NCI-H2029 treated with DMSO at 0.1 percent for 48 hours (cell line): ENCODE measurements at regions not wholly inside any gene's neighbourhood (a gene's known extent, or its start where the extent isn't known, plus 50 kb on each side); places are given as distances from the start of the nearest gene placed in this dataset.

Experiments used
- DNase-seq: peaks from one replicate; lab custom pipeline; 2025; lab: John Stamatoyannopoulos, UW

GRCh38 chr3:73296859-73297258, 235.4 kb downstream of the EBLN2 start:
- DNase-seq: no peak

- DNase-seq: no peak
These were observed 237.1 kb downstream of the EBLN2 start for GRCh38 chr3:73298243-73299183.

GRCh38 chr3:73299184-73299691, 237.8 kb downstream of the EBLN2 start:
- DNase-seq: no peak

- no peak for DNase-seq
These were observed 252.9 kb downstream of the EBLN2 start for GRCh38 chr3:73314151-73314951.

GRCh38 chr3:73315706-73316105, 254.2 kb downstream of the EBLN2 start:
- no peak for DNase-seq

GRCh38 chr3:73319179-73319769, 257.8 kb downstream of the EBLN2 start:
- no peak for DNase-seq

- DNase-seq: no peak
These were observed 260.0 kb downstream of the EBLN2 start for GRCh38 chr3:73321286-73321999.

GRCh38 chr3:73324203-73325155, 263.0 kb downstream of the EBLN2 start:
- no peak for DNase-seq

- DNase-seq: no peak
These were observed 264.9 kb downstream of the EBLN2 start for GRCh38 chr3:73326396-73326795.

- no peak for DNase-seq
These were observed 265.6 kb downstream of the EBLN2 start for GRCh38 chr3:73327052-73327451.
